Heart left ventricle (tissue), 16 donors: ENCODE measurements at regions not wholly inside any gene's neighbourhood (a gene's known extent, or its start where the extent isn't known, plus 50 kb on each side); places are given as distances from the start of the nearest gene placed in this dataset.

Experiments
- ATAC-seq, 4 donors: fragments of 200-7000 bp; cut with Tn5 transposase; one replicate each; pipeline ENCODE4 v1.9.1; 2020 to 2022; ENCODE audit warnings: moderate library complexity in 4 of 4, mild to moderate bottlenecking in 3 of 4, moderate number of reproducible peaks in 1 of 4
- DNase-seq, 5 donors: peaks; one replicate each; pipeline ENCODE4 v3.0.0-alpha.2; 2020
- H3K27ac ChIP-seq, 12 donors: fragments of 200-600 bp; sonication (generic) in 4 of 12; one replicate each; pipeline versions ENCODE4 v1.5.0 to v1.8.0; 2016 to 2022; ENCODE audit warnings: mild to moderate bottlenecking in 2 of 12
- H3K27me3 ChIP-seq, 9 donors: fragments of 200-600 bp; sonication (generic) in 2 of 9; one replicate each; pipeline versions ENCODE4 v1.5.1 to v1.8.0; 2016 to 2022; ENCODE audit warnings: mild to moderate bottlenecking in 3 of 9
- H3K36me3 ChIP-seq, 9 donors: fragments of 200-600 bp; sonication (generic) in 2 of 9; one replicate each; pipeline versions ENCODE4 v1.5.0 to v1.8.0; 2018 to 2022; ENCODE audit warnings: mild to moderate bottlenecking in 2 of 9
- H3K4me1 ChIP-seq, 12 donors: fragments of 200-600 bp; sonication (generic) in 4 of 12; one replicate each; pipeline versions ENCODE4 v1.5.0 to v1.8.0; 2016 to 2022; ENCODE audit warnings: mild to moderate bottlenecking in 3 of 12
- H3K4me3 ChIP-seq, 12 donors: fragments of 200-600 bp; sonication (generic) in 4 of 12; one replicate each; pipeline versions ENCODE4 v1.5.0 to v1.8.0; 2017 to 2022; ENCODE audit warnings: mild to moderate bottlenecking in 9 of 12, moderate library complexity in 4 of 12
- H3K9me3 ChIP-seq, 12 donors: fragments of 200-600 bp; sonication (generic) in 4 of 12; one replicate each; pipeline versions ENCODE4 v1.5.0 to v1.8.0; 2016 to 2022; ENCODE audit warnings: mild to moderate bottlenecking in 1 of 12
- CTCF ChIP-seq, 12 donors: fragments of 200-600 bp; sonication (generic) in 4 of 12; IDR thresholded peaks; one replicate each; pipeline versions ENCODE4 v1.5.0 to v1.8.0; 2018 to 2022; ENCODE audit warnings: antibody characterized with exemption in 12 of 12, mild to moderate bottlenecking in 5 of 12
- POLR2A ChIP-seq, 2 donors: fragments of 450-650 bp; IDR thresholded peaks; one replicate each; pipeline ENCODE4 v1.6.1; 2017; ENCODE audit warnings: antibody characterized with exemption in 2 of 2, mild to moderate bottlenecking in 2 of 2, moderate library complexity in 2 of 2
- WGBS, 4 donors: extraction: QIAGEN DNeasy Blood & Tissue Kit in 2 of 4; methylation state at CpG; one replicate each; pipeline versions ENCODE4 v1.1.5 to v1.1.7; 2013 to 2018; 5-methylcytosine and 5-hydroxymethylcytosine counted together
- intact Hi-C, 10 donors: fragments of 100-400 bp; cut with DNase I; formaldehyde crosslinking; loops; one replicate each; pipeline versions ENCODE4 v1.11.1 to v1.14.2; 2022
- donor health status: ischemic (EF 13 %, LVEDD 7.1; RV severe dilation, severe dysfunction).
- donor health status: healthy with polysubstance abuse.
- donor health status: DM: no; HTN: yes; CAD: no.
- donor health status: DM: no; HTN: no; CAD: no.
- donor health status: ischemic (EF 25% LVEDD 6.9; RV normal size, moderate dysfunction).
- donor health status: ischemic (EF 25% LVEDD 5.7; RV mildly dilated, moderate dysfunction).
- donor health status: healthy.
- donor health status: DM: yes; HTN: yes; CAD: no.
- donor health status: ischemic (EF 35%, LVEDD 5.7; RV mildly dilated, moderate dysfunction).
- donor health status: nonischemic (EF 11% LVEDD 7.7; RV severe dilation, severe dysfunction).
- donor health status: DM: yes; HTN: yes; CAD: no.
- donor health status: PGD.
- donor health status: ischemic (EF 29% LVEDD 5.4; RV normal size, mild dysfunction).
- donor health status: nonischemic (EF 23%, LVEDD 6.1; RV moderate dilation, normal function).

- Histone ChIP-seq H3K27ac (no peak overlapping the region), H3K36me3 (no peaks in the 10 kb centered on the region), H3K9me3 (peaks cover 0 to 13% (median 0%) of the 10 kb centered on the region in 12 donors), H3K4me3 (no peak overlapping the region), H3K4me1 (no peaks in the 10 kb centered on the region), H3K27me3 (peaks cover 0 to 7% (median 0%) of the 10 kb centered on the region in 9 donors)
- DNase-seq (no peak), ATAC-seq (no peak)
- TF ChIP-seq POLR2A (IDR thresholded peaks at IDR 0.05) = no peak
- no peak for TF ChIP-seq CTCF (IDR thresholded peaks at IDR 0.05)
- intact Hi-C loops = no loop called here
- 94 to 95% (median 95%) methylated on average over 10 to 12 of the region's 12 CpGs for WGBS, 4 donors
These were observed 613.3 kb upstream of the CADM1 start for GRCh38 chr11:116117331-116118137.

- H3K27me3 ChIP-seq = peaks cover 0 to 7% (median 0%) of the 10 kb centered on the region in 9 donors
- WGBS, 4 donors = 97 to 100% (median 99%) methylated on average over 1 of the region's 1 CpG
- ATAC-seq = no peak
- TF ChIP-seq POLR2A (IDR thresholded peaks at IDR 0.05) (no peak), CTCF (IDR thresholded peaks at IDR 0.05) (no peak)
- H3K27ac ChIP-seq = no peak overlapping the region
- no peak for DNase-seq
- H3K4me1 ChIP-seq = no peaks in the 10 kb centered on the region
- H3K36me3 ChIP-seq = no peaks in the 10 kb centered on the region
- intact Hi-C loops = no loop called here
- H3K9me3 ChIP-seq = peaks cover 0 to 13% (median 0%) of the 10 kb centered on the region in 12 donors
- H3K4me3 ChIP-seq = no peak overlapping the region
These were observed 611.6 kb upstream of the CADM1 start for GRCh38 chr11:116115801-116116200.

GRCh38 chr11:116114198-116114651 is 610.0 kb upstream of the CADM1 start:
- Histone ChIP-seq H3K27ac (no peak overlapping the region), H3K4me3 (no peak overlapping the region), H3K9me3 (peaks cover 0 to 13% (median 0%) of the 10 kb centered on the region in 12 donors), H3K27me3 (peaks cover 0 to 7% (median 0%) of the 10 kb centered on the region in 9 donors), H3K36me3 (no peaks in the 10 kb centered on the region), H3K4me1 (peaks cover 0 to 4% (median 0%) of the 10 kb centered on the region in 12 donors)
- ATAC-seq (no peak), DNase-seq (no peak)
- intact Hi-C loops = no loop called here
- WGBS, 4 donors = 74 to 83% (median 81%) methylated on average over 8 of the region's 8 CpGs
- no peak for TF ChIP-seq CTCF (IDR thresholded peaks at IDR 0.05)
- TF ChIP-seq POLR2A (IDR thresholded peaks at IDR 0.05) = no peak

GRCh38 chr11:116112087-116112935 is 608.1 kb upstream of the CADM1 start:
- H3K9me3 ChIP-seq = peaks cover 0 to 13% (median 0%) of the 10 kb centered on the region in 12 donors
- H3K4me3 ChIP-seq = no peak overlapping the region
- no peaks in the 10 kb centered on the region for H3K27me3 ChIP-seq
- H3K36me3 ChIP-seq = no peaks in the 10 kb centered on the region
- ATAC-seq = no peak
- intact Hi-C loops = no loop called here
- H3K4me1 ChIP-seq = peaks cover 0 to 4% (median 0%) of the 10 kb centered on the region in 12 donors
- TF ChIP-seq CTCF (IDR thresholded peaks at IDR 0.05) (no peak), POLR2A (IDR thresholded peaks at IDR 0.05) (no peak)
- DNase-seq = no peak
- no peak overlapping the region for H3K27ac ChIP-seq
- WGBS, 4 donors = 52 to 66% (median 59%) methylated on average over 9 of the region's 9 CpGs
